Lower lobe of right lung (tissue), 2 donors: ENCODE measurements at regions not wholly inside any gene's neighbourhood (a gene's known extent, or its start where the extent isn't known, plus 50 kb on each side); places are given as distances from the start of the nearest gene placed in this dataset.

Experiments used
- ATAC-seq, 2 donors: fragments of 200-7000 bp; cut with Tn5 transposase; one replicate each; pipeline ENCODE4 v1.9.1; 2020 to 2022; ENCODE audit warnings: mild to moderate bottlenecking in 2 of 2, moderate library complexity in 2 of 2
- DNase-seq: peaks from one replicate; pipeline ENCODE4 v3.0.0-alpha.2; 2020
- H3K27ac ChIP-seq: fragments of 200-600 bp; one replicate; pipeline ENCODE4 v1.8.0; 2022
- H3K27me3 ChIP-seq: fragments of 200-600 bp; one replicate; pipeline ENCODE4 v1.8.0; 2022; ENCODE audit warnings: low read depth
- H3K36me3 ChIP-seq: fragments of 200-600 bp; one replicate; pipeline ENCODE4 v1.8.0; 2022; ENCODE audit warnings: mild to moderate bottlenecking
- H3K4me1 ChIP-seq: fragments of 200-600 bp; one replicate; pipeline ENCODE4 v1.8.0; 2022
- H3K4me3 ChIP-seq: fragments of 200-600 bp; one replicate; pipeline ENCODE4 v1.8.0; 2022; ENCODE audit warnings: mild to moderate bottlenecking
- H3K9me3 ChIP-seq: fragments of 200-600 bp; one replicate; pipeline ENCODE4 v1.8.0; 2022
- intact Hi-C: fragments of 100-400 bp; cut with DNase I; formaldehyde crosslinking; loops from one replicate; pipeline ENCODE4 v1.11.0; 2022
- TF ChIP-seq, protein P1 (sequence below): fragments of 200-600 bp; IDR thresholded peaks from one replicate; pipeline ENCODE4 v1.8.0; 2022; ENCODE audit warnings: antibody characterized with exemption, mild to moderate bottlenecking
- donor health status: DM: no; HTN: yes; CAD: no; lungs with severe emphysema.

DNA sequence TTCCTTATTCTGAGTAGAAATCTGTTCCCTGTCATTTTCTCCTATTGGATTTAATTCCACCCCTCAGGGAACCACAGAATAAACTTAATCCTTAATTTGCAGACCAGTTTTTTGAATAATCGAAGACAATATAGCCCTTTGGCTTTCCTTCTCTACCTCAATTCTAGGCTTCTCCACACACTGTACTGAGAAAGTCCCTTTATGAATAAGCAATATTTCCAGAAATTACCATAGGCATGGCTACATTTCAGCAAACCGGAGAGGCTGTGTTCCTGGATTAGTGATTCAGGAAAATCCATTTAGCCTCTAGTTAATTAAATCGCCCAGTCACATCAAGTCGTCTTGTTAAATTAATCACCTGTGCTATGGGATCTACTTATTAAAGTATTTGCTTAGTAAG lies 125.1 kb downstream of the ANAPC4 start:
- Histone ChIP-seq H3K27me3 (no peaks in the 10 kb centered on the region), H3K4me3 (no peak overlapping the region), H3K9me3 (no peaks in the 10 kb centered on the region), H3K36me3 (no peaks in the 10 kb centered on the region), H3K27ac (no peak overlapping the region), H3K4me1 (no peaks in the 10 kb centered on the region)
- TF ChIP-seq, protein P1, sequence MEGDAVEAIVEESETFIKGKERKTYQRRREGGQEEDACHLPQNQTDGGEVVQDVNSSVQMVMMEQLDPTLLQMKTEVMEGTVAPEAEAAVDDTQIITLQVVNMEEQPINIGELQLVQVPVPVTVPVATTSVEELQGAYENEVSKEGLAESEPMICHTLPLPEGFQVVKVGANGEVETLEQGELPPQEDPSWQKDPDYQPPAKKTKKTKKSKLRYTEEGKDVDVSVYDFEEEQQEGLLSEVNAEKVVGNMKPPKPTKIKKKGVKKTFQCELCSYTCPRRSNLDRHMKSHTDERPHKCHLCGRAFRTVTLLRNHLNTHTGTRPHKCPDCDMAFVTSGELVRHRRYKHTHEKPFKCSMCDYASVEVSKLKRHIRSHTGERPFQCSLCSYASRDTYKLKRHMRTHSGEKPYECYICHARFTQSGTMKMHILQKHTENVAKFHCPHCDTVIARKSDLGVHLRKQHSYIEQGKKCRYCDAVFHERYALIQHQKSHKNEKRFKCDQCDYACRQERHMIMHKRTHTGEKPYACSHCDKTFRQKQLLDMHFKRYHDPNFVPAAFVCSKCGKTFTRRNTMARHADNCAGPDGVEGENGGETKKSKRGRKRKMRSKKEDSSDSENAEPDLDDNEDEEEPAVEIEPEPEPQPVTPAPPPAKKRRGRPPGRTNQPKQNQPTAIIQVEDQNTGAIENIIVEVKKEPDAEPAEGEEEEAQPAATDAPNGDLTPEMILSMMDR = no peak
- intact Hi-C loops = no loop called here
- ATAC-seq (no peak), DNase-seq (no peak)

DNA sequence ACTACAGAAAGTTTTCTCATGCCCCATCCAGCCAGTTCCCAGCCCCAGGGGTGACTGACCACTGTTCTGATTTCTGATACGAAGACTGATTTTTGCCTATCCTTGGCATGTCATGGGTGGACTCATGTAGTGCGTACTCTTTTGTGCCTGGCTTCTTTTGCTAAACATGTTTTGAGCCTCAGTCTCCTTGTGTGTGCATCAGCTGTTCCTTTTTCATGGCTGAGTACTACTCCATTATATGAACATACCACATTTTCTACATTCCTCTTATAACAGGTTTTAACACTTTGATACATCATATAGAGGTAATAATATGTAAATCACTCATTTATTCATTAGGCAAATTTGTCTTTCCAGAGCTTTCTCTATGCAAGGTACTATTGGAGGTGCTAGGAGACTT lies 126.7 kb downstream of the ANAPC4 start:
- H3K36me3 ChIP-seq = no peaks in the 10 kb centered on the region
- H3K4me1 ChIP-seq = no peaks in the 10 kb centered on the region
- no peak overlapping the region for H3K27ac ChIP-seq
- no peak overlapping the region for H3K4me3 ChIP-seq
- H3K9me3 ChIP-seq = no peaks in the 10 kb centered on the region
- ATAC-seq = no peak
- intact Hi-C loops = no loop called here
- H3K27me3 ChIP-seq = no peaks in the 10 kb centered on the region
- DNase-seq = no peak
- TF ChIP-seq, protein P1 = no peak

DNA sequence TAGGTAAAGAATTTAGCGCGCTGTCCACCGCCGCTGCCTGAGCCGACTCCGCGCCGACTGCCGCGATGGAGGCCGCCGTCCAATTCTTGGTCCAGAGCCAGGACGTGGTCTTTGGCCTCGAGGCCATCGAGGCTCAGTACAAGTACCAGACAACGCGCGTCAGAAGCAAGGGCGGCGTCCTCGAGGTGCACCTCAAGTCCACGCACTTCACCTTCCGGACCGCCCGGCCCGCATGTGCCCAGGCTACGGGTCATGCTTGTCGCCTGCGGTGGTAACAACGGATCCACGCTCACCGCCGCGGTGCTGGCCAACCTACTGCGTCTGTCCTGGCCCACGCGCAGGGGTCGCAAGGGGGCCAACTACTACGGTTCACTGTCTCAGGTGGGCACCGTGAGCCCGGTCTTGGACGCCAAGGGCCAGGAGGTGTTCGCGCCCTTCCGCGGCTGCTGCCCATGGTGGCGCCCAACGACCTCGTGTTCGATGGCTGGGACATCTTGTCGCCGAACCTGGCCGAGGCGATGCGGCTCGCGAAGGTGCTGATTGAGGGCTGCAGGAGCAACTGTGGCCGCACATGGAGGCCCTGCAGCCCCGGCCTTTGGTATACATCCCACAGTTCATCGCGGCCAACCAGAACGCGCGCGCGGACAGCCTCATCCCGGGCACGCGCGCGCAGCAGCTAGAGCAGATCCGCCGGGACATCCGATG lies 128.0 kb downstream of the ANAPC4 start:
- H3K4me3 ChIP-seq = no peak overlapping the region
- H3K27me3 ChIP-seq = no peaks in the 10 kb centered on the region
- no peak for DNase-seq
- intact Hi-C loops = no loop called here
- H3K36me3 ChIP-seq = no peaks in the 10 kb centered on the region
- TF ChIP-seq, protein P1 = no peak
- no peaks in the 10 kb centered on the region for H3K4me1 ChIP-seq
- no peak overlapping the region for H3K27ac ChIP-seq
- no peaks in the 10 kb centered on the region for H3K9me3 ChIP-seq
- ATAC-seq = peak in 1 of 2 donors; percentile 34

DNA sequence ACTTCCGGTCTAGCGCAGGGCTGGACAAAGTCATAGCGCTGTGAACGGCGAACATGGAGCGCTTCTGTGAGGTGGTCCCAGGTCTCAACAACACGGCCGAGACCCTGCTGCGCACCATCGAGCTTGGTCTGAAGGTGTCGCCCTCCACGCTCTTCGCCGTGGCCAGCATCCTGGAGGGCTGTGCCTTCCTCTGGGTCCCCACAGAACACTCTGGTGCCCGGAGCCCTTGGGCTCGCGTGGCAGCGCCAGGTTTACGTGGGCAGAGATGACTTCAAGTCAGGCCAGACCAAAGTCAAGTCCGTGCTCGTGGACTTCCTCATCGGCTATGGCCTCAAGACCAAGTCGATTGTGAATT lies 128.6 kb downstream of the ANAPC4 start:
- DNase-seq (no peak), ATAC-seq (no peak)
- Histone ChIP-seq H3K9me3 (no peaks in the 10 kb centered on the region), H3K36me3 (no peaks in the 10 kb centered on the region), H3K4me1 (no peaks in the 10 kb centered on the region), H3K27me3 (no peaks in the 10 kb centered on the region), H3K4me3 (no peak overlapping the region), H3K27ac (no peak overlapping the region)
- intact Hi-C loops = no loop called here
- TF ChIP-seq, protein P1 = no peak

DNA sequence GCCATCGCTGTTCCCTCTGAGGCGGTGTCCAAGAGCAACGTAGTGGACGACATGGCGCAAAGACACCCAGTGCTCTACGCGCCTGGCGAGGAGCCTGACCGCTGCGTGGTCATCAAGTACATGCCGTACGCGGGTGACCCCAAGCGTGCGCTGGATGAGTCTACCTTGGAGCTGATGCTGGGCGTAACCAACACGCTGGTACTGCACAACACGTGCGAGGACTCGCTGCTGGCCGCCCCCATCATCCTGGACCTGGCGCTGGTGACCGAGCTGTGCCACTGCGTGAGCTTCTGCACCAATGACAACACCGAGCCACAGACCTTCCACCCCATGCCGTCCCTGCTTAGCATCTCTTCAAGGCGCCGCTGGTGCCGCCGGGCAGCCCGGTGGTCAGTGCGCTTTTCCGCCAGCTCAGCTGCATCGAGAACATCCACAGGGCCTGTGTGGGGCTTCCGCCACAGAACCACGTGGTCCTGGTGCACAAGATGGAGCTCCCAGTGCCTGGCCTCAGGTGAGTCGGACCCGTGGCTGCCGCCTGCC lies 129.0 kb downstream of the ANAPC4 start:
- no peak overlapping the region for H3K4me3 ChIP-seq
- H3K9me3 ChIP-seq = no peaks in the 10 kb centered on the region
- no peaks in the 10 kb centered on the region for H3K4me1 ChIP-seq
- H3K27ac ChIP-seq = no peak overlapping the region
- no peaks in the 10 kb centered on the region for H3K36me3 ChIP-seq
- intact Hi-C loops = no loop called here
- no peak for DNase-seq
- peak in 1 of 2 donors; percentile 13 for ATAC-seq
- no peaks in the 10 kb centered on the region for H3K27me3 ChIP-seq
- TF ChIP-seq, protein P1 = no peak
